ENCODE measurements at regions not wholly inside any gene's neighbourhood (a gene's known extent, or its start where the extent isn't known, plus 50 kb on each side); places are given as distances from the start of the nearest gene placed in this dataset.

GRCh38 chr1:232176222-232176621, 453.7 kb downstream of the SIPA1L2 start:
- no peak overlapping the region for H2BK15ac ChIP-seq (ENCODE audit: low read length)
- H4K91ac ChIP-seq (replicated peaks; ENCODE audit: insufficient read length, low read length) = no peak overlapping the region
- H3K27ac ChIP-seq (ENCODE audit: low read depth, low read length) = no peak overlapping the region
- H3K9ac ChIP-seq (replicated peaks in 1 of 4; ENCODE audit: extremely low read depth in 1 of 4, low read depth in 3 of 4, low read length in 3 of 4) = no peak overlapping the region
- no peak overlapping the region for H2BK12ac ChIP-seq (ENCODE audit: low read depth, low read length)
- H4K20me1 ChIP-seq (replicated peaks in 1 of 2; ENCODE audit: control insufficient read depth in 1 of 2, insufficient read depth in 2 of 2, low read length in 2 of 2) = peaks cover 0 to 15% of the 10 kb centered on the region in 2 experiments
- H3K27me3 ChIP-seq (replicated peaks in 1 of 4; ENCODE audit: control insufficient read depth in 3 of 4, extremely low read depth in 1 of 4, insufficient read depth in 3 of 4, low read length in 3 of 4) = no peaks in the 10 kb centered on the region
- no peaks in the 10 kb centered on the region for H3K23me2 ChIP-seq (ENCODE audit: low read depth, low read length)
- no peak overlapping the region for H2BK120ac ChIP-seq (replicated peaks; ENCODE audit: low read depth, low read length)
- 80% methylated on average over 2 of the region's 2 CpGs; no CpG with 5 or more reads in 1 of the 2 experiments for WGBS, 2 experiments (ENCODE audit: extremely low coverage in 1 of 2, insufficient coverage in 1 of 2, insufficient read length in 1 of 2, insufficient replicate concordance in 2 of 2, low coverage in 1 of 2, low lambda C conversion rate in 2 of 2, missing lambda C conversion rate in 1 of 2)
- peaks cover 0 to 26% (median 10%) of the 10 kb centered on the region in 4 experiments; a peak in 4 of 8 replicates for H3K36me3 ChIP-seq (ENCODE audit: control insufficient read depth in 2 of 4, insufficient read depth in 4 of 4, low read length in 3 of 4)
- H3K79me1 ChIP-seq (ENCODE audit: low read depth, low read length) = no peaks in the 10 kb centered on the region
- H3K4me3 ChIP-seq (ENCODE audit: extremely low read depth in 1 of 4, insufficient read depth in 2 of 4, low read depth in 3 of 4, low read length in 4 of 4) = no peak overlapping the region
- ChIA-PET POLR2A (ENCODE audit: partially characterized antibody) (no interaction called here), CTCF (ENCODE audit: partially characterized antibody) (interaction anchor here (0.6 kb wide), 1 partner anchor 232 kb away, joined by 3 read pairs; no protein-coding TSS in a partner anchor)
- H2BK5ac ChIP-seq (ENCODE audit: low read depth, low read length) = no peak overlapping the region
- H4K5ac ChIP-seq (ENCODE audit: insufficient read length, low read depth, low read length) = no peak overlapping the region
- no peak overlapping the region for H4K8ac ChIP-seq (ENCODE audit: extremely low read depth, insufficient read depth, low read length)
- H3K9me3 ChIP-seq (ENCODE audit: insufficient read depth in 2 of 2, low read depth in 1 of 2, low read length in 1 of 2) = no peaks in the 10 kb centered on the region
- H2AK5ac ChIP-seq (ENCODE audit: low read depth, low read length) = no peak overlapping the region
- no peak overlapping the region for H3K56ac ChIP-seq (replicated peaks; ENCODE audit: insufficient read length, low read depth, low read length)
- no peak overlapping the region for H3K4me2 ChIP-seq (ENCODE audit: insufficient read depth in 1 of 2, low read depth in 2 of 2, low read length in 2 of 2)
- peaks cover 0 to 8% (median 3%) of the 10 kb centered on the region in 4 experiments; a peak in 5 of 7 replicates for H3K4me1 ChIP-seq (replicated peaks in 1 of 4; ENCODE audit: control insufficient read depth in 3 of 4, insufficient read depth in 4 of 4, low read length in 3 of 4)
- H3K4ac ChIP-seq (replicated peaks; ENCODE audit: insufficient read length, low read depth, low read length) = no peak overlapping the region
- H3K23ac ChIP-seq (ENCODE audit: insufficient read length) = no peak overlapping the region
- FAIRE-seq = no peak
- no peak overlapping the region for H2AFZ ChIP-seq (ENCODE audit: low read length)
- no peak overlapping the region for H3K18ac ChIP-seq (ENCODE audit: extremely low read depth, low read length)
- no peaks in the 10 kb centered on the region for H3K79me2 ChIP-seq (ENCODE audit: control insufficient read depth in 1 of 2, insufficient read depth in 2 of 2, low read length in 2 of 2)
- no peak overlapping the region for H3K14ac ChIP-seq (ENCODE audit: insufficient read length)
- DNase-seq (ENCODE audit: low read depth in 1 of 2, low spot score in 2 of 2) = no peak
- H2BK20ac ChIP-seq (ENCODE audit: low read length) = no peak overlapping the region
- TF ChIP-seq SRF (IDR thresholded peaks at IDR 0.05; ENCODE audit: low read depth, low read length) = no peak
- no peak for TF ChIP-seq KDM4A (IDR thresholded peaks at IDR 0.05; ENCODE audit: low read depth, low read length, severe bottlenecking)
- TF ChIP-seq CHD1 (IDR thresholded peaks at IDR 0.05; ENCODE audit: low read depth, low read length) = no peak
- no peak for TF ChIP-seq CBX8 (IDR thresholded peaks at IDR 0.05; ENCODE audit: borderline replicate concordance, low read depth, low read length)

Data from H1 (cell line).